Kidney (tissue), 13 donors: ENCODE measurements at regions not wholly inside any gene's neighbourhood (a gene's known extent, or its start where the extent isn't known, plus 50 kb on each side); places are given as distances from the start of the nearest gene placed in this dataset.
A peak's percentile ranks its signal among the peaks of the same experiment; 100 is the strongest.

Experiments used
- DNase-seq, 5 donors: peaks; one replicate each; pipeline ENCODE4 v3.0.0-alpha.2; 2013 to 2020
- FAIRE-seq: peaks from 2 replicates; lab custom pipeline; 2012; peaks lifted over from hg19 to GRCh38; lab: Jason Lieb, UNC
- H3K27ac ChIP-seq, 2 donors: one replicate each; pipeline ENCODE4 v1.7.0; 2013; ENCODE audit warnings: low read depth in 2 of 2, low read length in 2 of 2, inconsistent platforms in 1 of 2
- H3K27me3 ChIP-seq: one replicate; pipeline ENCODE4 v1.7.1; 2013; ENCODE audit warnings: low read length, inconsistent platforms; ENCODE audit not compliant: control insufficient read depth, insufficient read depth
- H3K36me3 ChIP-seq, 3 donors: one replicate each; pipeline versions ENCODE4 v1.7.0 to v1.7.1; 2013; ENCODE audit warnings: low read length in 3 of 3, control low read depth in 1 of 3, inconsistent platforms in 1 of 3; ENCODE audit not compliant: insufficient read depth in 3 of 3, control insufficient read depth in 2 of 3
- H3K4me1 ChIP-seq, 3 donors: one replicate each; pipeline versions ENCODE4 v1.7.0 to v1.7.1; 2013; ENCODE audit warnings: low read length in 3 of 3, inconsistent platforms in 1 of 3, low read depth in 1 of 3; ENCODE audit not compliant: control insufficient read depth in 2 of 3, insufficient read depth in 2 of 3
- H3K4me3 ChIP-seq, 3 donors: one replicate each; pipeline versions ENCODE4 v1.7.0 to v1.8.1; 2013; ENCODE audit warnings: low read length in 3 of 3, control low read depth in 1 of 3, inconsistent platforms in 1 of 3
- H3K9ac ChIP-seq, 3 donors: one replicate each; pipeline versions ENCODE4 v1.7.0 to v1.7.1; 2013; ENCODE audit warnings: low read length in 3 of 3, control low read depth in 1 of 3, inconsistent platforms in 1 of 3
- H3K9me3 ChIP-seq, 3 donors: one replicate each; pipeline versions ENCODE4 v1.7.0 to v1.7.1; 2013; ENCODE audit warnings: low read length in 3 of 3, control low read depth in 1 of 3, inconsistent platforms in 1 of 3; ENCODE audit not compliant: control insufficient read depth in 2 of 3, insufficient read depth in 1 of 3
- intact Hi-C: fragments of 100-400 bp; cut with DNase I; formaldehyde crosslinking; loops from one replicate; pipeline ENCODE4 v1.11.1; 2022
- TF ChIP-seq, protein P1 (sequence below): IDR thresholded peaks from 3 replicates; pipeline ENCODE4 v1.5.1; 2012; ENCODE audit warnings: mild to moderate bottlenecking, moderate library complexity, borderline replicate concordance; ENCODE audit not compliant: insufficient read depth; ENCODE audit errors: extremely low read depth
- donor health status: control.
- donor health status: control.
- donor health status: control.
- donor health status: control.
- donor health status: control.
- donor health status: DM: yes; HTN: yes; CAD: no.
- donor health status: Normal renal cell carcinoma (clear cell type).

DNA sequence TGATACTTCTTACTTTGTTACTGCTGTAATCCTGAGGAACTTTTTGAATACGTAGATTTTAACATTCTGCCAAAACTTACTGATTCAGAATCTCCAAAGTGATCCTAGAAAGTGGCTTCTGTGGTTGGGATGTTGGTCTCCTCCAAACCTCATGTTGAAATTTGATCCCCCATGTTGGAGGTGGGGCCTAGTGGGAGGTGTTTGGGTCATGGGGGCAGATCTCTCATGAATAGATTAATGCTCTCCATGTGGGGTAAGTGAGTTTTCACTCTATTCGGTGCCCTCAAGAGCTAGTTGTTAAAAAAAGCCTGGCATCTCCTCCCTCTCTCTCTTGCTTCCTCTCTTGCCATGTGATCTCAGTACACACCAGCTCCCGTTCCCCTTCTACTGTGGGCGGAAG, 329.9 kb downstream of the HRH4 start:
- no peak overlapping the region for H3K9ac ChIP-seq
- intact Hi-C loops: no loop called here
- FAIRE-seq: no peak
- H3K9me3 ChIP-seq: no peaks in the 10 kb centered on the region
- no peaks in the 10 kb centered on the region for H3K36me3 ChIP-seq
- H3K4me3 ChIP-seq: no peak overlapping the region
- TF ChIP-seq, protein P1, sequence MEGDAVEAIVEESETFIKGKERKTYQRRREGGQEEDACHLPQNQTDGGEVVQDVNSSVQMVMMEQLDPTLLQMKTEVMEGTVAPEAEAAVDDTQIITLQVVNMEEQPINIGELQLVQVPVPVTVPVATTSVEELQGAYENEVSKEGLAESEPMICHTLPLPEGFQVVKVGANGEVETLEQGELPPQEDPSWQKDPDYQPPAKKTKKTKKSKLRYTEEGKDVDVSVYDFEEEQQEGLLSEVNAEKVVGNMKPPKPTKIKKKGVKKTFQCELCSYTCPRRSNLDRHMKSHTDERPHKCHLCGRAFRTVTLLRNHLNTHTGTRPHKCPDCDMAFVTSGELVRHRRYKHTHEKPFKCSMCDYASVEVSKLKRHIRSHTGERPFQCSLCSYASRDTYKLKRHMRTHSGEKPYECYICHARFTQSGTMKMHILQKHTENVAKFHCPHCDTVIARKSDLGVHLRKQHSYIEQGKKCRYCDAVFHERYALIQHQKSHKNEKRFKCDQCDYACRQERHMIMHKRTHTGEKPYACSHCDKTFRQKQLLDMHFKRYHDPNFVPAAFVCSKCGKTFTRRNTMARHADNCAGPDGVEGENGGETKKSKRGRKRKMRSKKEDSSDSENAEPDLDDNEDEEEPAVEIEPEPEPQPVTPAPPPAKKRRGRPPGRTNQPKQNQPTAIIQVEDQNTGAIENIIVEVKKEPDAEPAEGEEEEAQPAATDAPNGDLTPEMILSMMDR: no peak
- DNase-seq: no peak
- H3K27me3 ChIP-seq: no peaks in the 10 kb centered on the region
- no peaks in the 10 kb centered on the region for H3K4me1 ChIP-seq
- H3K27ac ChIP-seq: no peak overlapping the region

DNA sequence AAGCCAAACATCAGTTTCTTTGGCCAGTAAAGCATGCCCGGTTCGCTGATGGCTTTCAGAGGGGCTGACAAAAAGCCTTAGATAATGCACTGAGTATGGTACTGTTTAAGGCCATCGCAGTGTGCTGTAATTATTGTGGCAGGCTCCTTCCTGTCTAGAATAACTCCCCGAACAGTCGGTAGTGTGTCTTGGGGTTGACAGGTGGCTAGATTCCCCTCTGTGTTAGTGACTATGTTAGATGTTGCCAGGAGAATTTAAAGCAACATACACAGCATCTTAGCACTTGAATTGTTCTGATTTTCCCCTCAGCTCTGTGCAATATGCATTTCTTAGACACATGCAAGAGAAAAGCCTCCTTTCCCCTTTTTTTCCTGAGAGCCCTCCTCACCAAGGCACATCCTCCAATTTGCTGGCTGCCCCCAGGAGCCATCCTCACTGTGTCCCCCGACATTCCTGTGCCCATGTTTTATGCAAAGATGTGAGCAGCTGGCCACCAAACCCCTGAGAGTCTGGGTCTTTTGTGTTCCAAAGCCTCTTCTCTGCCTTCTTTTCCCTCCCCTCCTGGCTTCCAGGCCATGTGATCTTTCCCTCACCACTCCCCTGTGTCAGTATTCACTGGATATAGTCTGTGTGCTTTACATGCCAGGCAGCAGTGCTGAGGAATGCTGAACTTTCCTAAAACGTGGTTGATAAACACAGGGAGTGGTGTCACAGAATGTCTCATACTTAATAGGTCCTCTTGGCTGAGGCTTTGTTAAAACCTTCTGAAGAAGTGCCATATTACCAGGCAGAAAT, 331.5 kb downstream of the HRH4 start:
- intact Hi-C loops: no loop called here
- FAIRE-seq: no peak
- peak in 3 of 5 donors; percentile 22 to 40 (median 33) for DNase-seq

DNA sequence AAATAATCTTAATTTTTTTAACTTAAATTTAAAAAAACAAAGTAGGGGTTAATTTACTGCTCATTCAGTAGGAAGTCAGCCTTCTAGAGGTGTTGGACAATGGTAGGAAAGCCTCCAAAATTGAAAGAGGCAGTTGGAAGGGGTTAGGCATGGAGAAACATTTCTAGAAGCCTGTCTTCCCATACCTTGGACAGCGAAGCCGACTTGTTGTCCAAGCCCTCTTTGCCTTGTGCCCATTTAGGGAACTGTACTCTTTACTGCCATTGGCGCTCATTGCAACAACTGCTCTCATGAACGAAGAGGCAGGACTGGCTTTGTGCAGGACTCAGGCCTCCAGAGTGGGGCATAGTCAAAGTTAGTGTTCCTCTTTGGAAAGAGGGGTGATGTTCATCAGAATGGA, 333.3 kb downstream of the HRH4 start:
- FAIRE-seq: no peak
- Histone ChIP-seq H3K4me1 (no peaks in the 10 kb centered on the region), H3K36me3 (no peaks in the 10 kb centered on the region), H3K9ac (no peak overlapping the region), H3K9me3 (no peaks in the 10 kb centered on the region), H3K27ac (no peak overlapping the region), H3K4me3 (no peak overlapping the region), H3K27me3 (no peaks in the 10 kb centered on the region)
- no peak for DNase-seq
- TF ChIP-seq, protein P1: no peak
- intact Hi-C loops: no loop called here

More for the DNA sequence above, 331.5 kb downstream of the HRH4 start:
- TF ChIP-seq, protein P1: no peak
- H3K36me3 ChIP-seq: no peaks in the 10 kb centered on the region
- no peaks in the 10 kb centered on the region for H3K9me3 ChIP-seq
- no peaks in the 10 kb centered on the region for H3K27me3 ChIP-seq
- no peak overlapping the region for H3K27ac ChIP-seq
- no peaks in the 10 kb centered on the region for H3K4me1 ChIP-seq
- H3K9ac ChIP-seq: no peak overlapping the region
- H3K4me3 ChIP-seq: no peak overlapping the region
